Lung (tissue), 11 donors: ENCODE measurements at regions not wholly inside any gene's neighbourhood (a gene's known extent, or its start where the extent isn't known, plus 50 kb on each side); places are given as distances from the start of the nearest gene placed in this dataset.
A peak's percentile ranks its signal among the peaks of the same experiment; 100 is the strongest.

Experiments
- ATAC-seq: fragments of 200-7000 bp; cut with Tn5 transposase; one replicate; pipeline ENCODE4 v1.9.1; 2020; ENCODE audit warnings: moderate number of reproducible peaks; ENCODE audit not compliant: insufficient read depth, low FRiP score
- DNase-seq, 3 donors: peaks; one replicate each; pipeline ENCODE4 v3.0.0-alpha.2; 2013 to 2017
- H3K27ac ChIP-seq, 2 donors: one replicate each; pipeline ENCODE4 v1.5.1; 2013; ENCODE audit warnings: mild to moderate bottlenecking in 2 of 2, moderate library complexity in 2 of 2, control low read depth in 1 of 2, inconsistent platforms in 1 of 2, low read depth in 1 of 2, low read length in 1 of 2
- H3K27me3 ChIP-seq, 3 donors: one replicate each; pipeline ENCODE4 v1.5.1; 2013; ENCODE audit warnings: low read length in 2 of 3; ENCODE audit not compliant: control insufficient read depth in 3 of 3, insufficient read depth in 3 of 3
- H3K36me3 ChIP-seq, 4 donors: one replicate each; pipeline ENCODE4 v1.5.1; 2013; ENCODE audit warnings: low read length in 4 of 4, mild to moderate bottlenecking in 1 of 4, moderate library complexity in 1 of 4; ENCODE audit not compliant: control insufficient read depth in 4 of 4, insufficient read depth in 4 of 4
- H3K4me1 ChIP-seq, 5 donors: one replicate each; pipeline ENCODE4 v1.5.1; 2013; ENCODE audit warnings: low read length in 5 of 5, mild to moderate bottlenecking in 2 of 5, moderate library complexity in 1 of 5; ENCODE audit not compliant: control insufficient read depth in 5 of 5, insufficient read depth in 5 of 5
- H3K4me3 ChIP-seq: one replicate; pipeline ENCODE4 v1.5.1; 2013; ENCODE audit warnings: mild to moderate bottlenecking, control low read depth, moderate library complexity
- H3K9ac ChIP-seq, 2 donors: one replicate each; pipeline ENCODE4 v1.5.1; 2013; ENCODE audit warnings: low read length in 2 of 2, control low read depth in 1 of 2; ENCODE audit not compliant: insufficient read depth in 1 of 2
- H3K9me3 ChIP-seq, 4 donors: one replicate each; pipeline ENCODE4 v1.5.1; 2013; ENCODE audit warnings: low read length in 3 of 4, mild to moderate bottlenecking in 1 of 4, moderate library complexity in 1 of 4; ENCODE audit not compliant: control insufficient read depth in 4 of 4, insufficient read depth in 3 of 4
- CTCF ChIP-seq: IDR thresholded peaks from 2 replicates; pipeline ENCODE4 v1.5.1; 2012; ENCODE audit warnings: mild to moderate bottlenecking; ENCODE audit errors: control extremely low read depth, extremely low read depth
- WGBS, 2 donors: extraction: QIAGEN DNeasy Blood & Tissue Kit; methylation state at CpG; one replicate each; pipeline ENCODE4 v1.1.7; 2013; 5-methylcytosine and 5-hydroxymethylcytosine counted together
- donor health status: control.
- donor health status: control.
- donor health status: Bipolar disorder and iron deficiency.
- donor health status: healthy.
- donor health status: DM: yes; HTN: yes; CAD: no.

- peak in 2 of 3 donors; percentile 56 to 61 for DNase-seq
- no peak for TF ChIP-seq CTCF
- Histone ChIP-seq H3K4me1 (peaks cover 0 to 20% (median 5%) of the 10 kb centered on the region in 5 donors), H3K36me3 (no peaks in the 10 kb centered on the region), H3K27me3 (no peaks in the 10 kb centered on the region), H3K9me3 (no peaks in the 10 kb centered on the region), H3K9ac (peak overlapping the region in 1 of 2 donors; percentile 49), H3K27ac (no peak overlapping the region), H3K4me3 (no peak overlapping the region)
- WGBS, 2 donors = 36 to 39% methylated on average over 11 of the region's 11 CpGs
- ATAC-seq = no peak
These were observed 156.1 kb upstream of the SALL4 start for GRCh38 chr20:51958099-51959065.

GRCh38 chr20:51955756-51956155 lies 153.4 kb upstream of the SALL4 start:
- H3K27ac ChIP-seq = no peak overlapping the region
- no peak overlapping the region for H3K9ac ChIP-seq
- DNase-seq = no peak
- peaks cover 0 to 15% (median 0%) of the 10 kb centered on the region in 5 donors for H3K4me1 ChIP-seq
- no peak overlapping the region for H3K4me3 ChIP-seq
- no peaks in the 10 kb centered on the region for H3K27me3 ChIP-seq
- 93 to 100% methylated on average over 3 of the region's 3 CpGs for WGBS, 2 donors
- no peak for ATAC-seq
- H3K36me3 ChIP-seq = no peaks in the 10 kb centered on the region
- no peaks in the 10 kb centered on the region for H3K9me3 ChIP-seq
- no peak for TF ChIP-seq CTCF

GRCh38 chr20:51953731-51954340 lies 151.5 kb upstream of the SALL4 start:
- Histone ChIP-seq H3K27me3 (no peaks in the 10 kb centered on the region), H3K36me3 (no peaks in the 10 kb centered on the region), H3K27ac (no peak overlapping the region), H3K4me1 (peaks cover 0 to 9% (median 0%) of the 10 kb centered on the region in 5 donors), H3K9ac (no peak overlapping the region), H3K4me3 (no peak overlapping the region), H3K9me3 (no peaks in the 10 kb centered on the region)
- ATAC-seq (no peak), DNase-seq (no peak)
- WGBS, 2 donors = 77 to 88% methylated on average over 8 of the region's 8 CpGs
- TF ChIP-seq CTCF = no peak
